Upper lobe of right lung (tissue), 1 donor: ENCODE measurements at regions not wholly inside any gene's neighbourhood (a gene's known extent, or its start where the extent isn't known, plus 50 kb on each side); places are given as distances from the start of the nearest gene placed in this dataset.

Experiments used
- ATAC-seq: fragments of 200-7000 bp; cut with Tn5 transposase; one replicate; pipeline ENCODE4 v1.9.1; 2020; ENCODE audit warnings: mild to moderate bottlenecking, moderate library complexity
- DNase-seq: peaks from one replicate; pipeline ENCODE4 v3.0.0-alpha.2; 2020
- H3K27ac ChIP-seq: fragments of 200-600 bp; one replicate; pipeline ENCODE4 v1.8.0; 2022
- H3K27me3 ChIP-seq: fragments of 200-600 bp; one replicate; pipeline ENCODE4 v1.8.0; 2022; ENCODE audit warnings: mild to moderate bottlenecking
- H3K36me3 ChIP-seq: fragments of 200-600 bp; one replicate; pipeline ENCODE4 v1.8.0; 2022
- H3K4me1 ChIP-seq: fragments of 200-600 bp; one replicate; pipeline ENCODE4 v1.8.0; 2022
- H3K4me3 ChIP-seq: fragments of 200-600 bp; one replicate; pipeline ENCODE4 v1.8.0; 2022; ENCODE audit warnings: mild to moderate bottlenecking
- H3K9me3 ChIP-seq: fragments of 200-600 bp; one replicate; pipeline ENCODE4 v1.8.0; 2022
- intact Hi-C: fragments of 100-400 bp; cut with DNase I; formaldehyde crosslinking; loops from one replicate; pipeline ENCODE4 v1.11.0; 2022
- TF ChIP-seq, protein P1 (sequence below): fragments of 200-600 bp; IDR thresholded peaks from one replicate; pipeline ENCODE4 v1.8.0; 2022; ENCODE audit warnings: antibody characterized with exemption
- donor health status: DM: no; HTN: yes; CAD: no; lungs with severe emphysema.

DNA sequence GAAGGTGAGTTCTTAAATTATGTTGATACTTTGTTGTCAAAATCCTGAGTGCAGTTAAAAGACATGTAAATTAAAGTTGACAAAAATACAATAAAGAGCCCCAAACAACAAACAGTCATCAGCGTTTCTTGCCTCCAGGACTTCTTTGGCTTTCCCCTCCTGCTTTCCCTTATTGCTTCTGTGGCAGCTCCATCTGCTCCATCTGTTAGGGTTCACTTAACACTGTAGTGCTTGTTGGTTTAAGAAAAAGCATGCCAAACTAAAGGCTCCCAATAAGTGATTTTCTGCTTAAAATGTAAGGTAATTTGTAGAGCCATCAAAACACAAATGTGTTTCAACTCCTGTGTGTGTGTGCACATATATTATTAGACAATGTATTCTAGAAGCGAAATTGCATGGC, 254.3 kb upstream of the GNAI1 start:
- no peaks in the 10 kb centered on the region for H3K27me3 ChIP-seq
- TF ChIP-seq, protein P1, sequence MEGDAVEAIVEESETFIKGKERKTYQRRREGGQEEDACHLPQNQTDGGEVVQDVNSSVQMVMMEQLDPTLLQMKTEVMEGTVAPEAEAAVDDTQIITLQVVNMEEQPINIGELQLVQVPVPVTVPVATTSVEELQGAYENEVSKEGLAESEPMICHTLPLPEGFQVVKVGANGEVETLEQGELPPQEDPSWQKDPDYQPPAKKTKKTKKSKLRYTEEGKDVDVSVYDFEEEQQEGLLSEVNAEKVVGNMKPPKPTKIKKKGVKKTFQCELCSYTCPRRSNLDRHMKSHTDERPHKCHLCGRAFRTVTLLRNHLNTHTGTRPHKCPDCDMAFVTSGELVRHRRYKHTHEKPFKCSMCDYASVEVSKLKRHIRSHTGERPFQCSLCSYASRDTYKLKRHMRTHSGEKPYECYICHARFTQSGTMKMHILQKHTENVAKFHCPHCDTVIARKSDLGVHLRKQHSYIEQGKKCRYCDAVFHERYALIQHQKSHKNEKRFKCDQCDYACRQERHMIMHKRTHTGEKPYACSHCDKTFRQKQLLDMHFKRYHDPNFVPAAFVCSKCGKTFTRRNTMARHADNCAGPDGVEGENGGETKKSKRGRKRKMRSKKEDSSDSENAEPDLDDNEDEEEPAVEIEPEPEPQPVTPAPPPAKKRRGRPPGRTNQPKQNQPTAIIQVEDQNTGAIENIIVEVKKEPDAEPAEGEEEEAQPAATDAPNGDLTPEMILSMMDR = no peak
- no peaks in the 10 kb centered on the region for H3K4me1 ChIP-seq
- H3K36me3 ChIP-seq = no peaks in the 10 kb centered on the region
- no peak for ATAC-seq
- no peaks in the 10 kb centered on the region for H3K9me3 ChIP-seq
- intact Hi-C loops = no loop called here
- no peak overlapping the region for H3K4me3 ChIP-seq
- DNase-seq = no peak
- H3K27ac ChIP-seq = no peak overlapping the region

DNA sequence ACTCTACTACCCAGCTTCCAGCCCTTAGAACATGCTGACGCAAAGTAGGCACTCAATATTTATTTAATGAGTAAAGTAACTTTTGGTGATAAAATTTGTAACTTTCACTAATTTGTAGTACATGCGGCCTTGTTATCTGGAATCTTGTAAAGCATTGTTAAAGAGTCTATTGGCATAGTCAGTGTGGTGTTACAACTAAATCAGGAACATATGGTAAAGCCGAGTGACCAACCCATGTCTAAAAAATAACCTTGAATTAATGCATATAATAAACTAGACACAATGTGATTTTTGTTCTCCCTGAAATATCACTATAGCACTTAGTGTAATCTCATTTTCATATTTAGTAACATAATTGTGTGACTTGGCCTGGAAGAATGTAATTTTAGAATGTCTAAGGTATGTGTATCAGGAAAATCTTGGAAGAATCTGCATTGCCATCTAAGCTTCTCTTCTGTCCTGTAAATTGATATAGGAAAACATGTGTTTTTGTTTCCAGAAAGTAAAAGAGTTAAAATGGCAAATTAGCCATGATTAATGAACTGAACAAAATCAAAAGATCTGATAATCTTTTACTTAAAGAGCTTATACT, 256.7 kb upstream of the GNAI1 start:
- no peaks in the 10 kb centered on the region for H3K27me3 ChIP-seq
- DNase-seq (no peak), ATAC-seq (no peak)
- TF ChIP-seq, protein P1 = no peak
- H3K4me3 ChIP-seq = no peak overlapping the region
- H3K4me1 ChIP-seq = no peaks in the 10 kb centered on the region
- no peaks in the 10 kb centered on the region for H3K9me3 ChIP-seq
- H3K36me3 ChIP-seq = no peaks in the 10 kb centered on the region
- no peak overlapping the region for H3K27ac ChIP-seq
- intact Hi-C loops = no loop called here

DNA sequence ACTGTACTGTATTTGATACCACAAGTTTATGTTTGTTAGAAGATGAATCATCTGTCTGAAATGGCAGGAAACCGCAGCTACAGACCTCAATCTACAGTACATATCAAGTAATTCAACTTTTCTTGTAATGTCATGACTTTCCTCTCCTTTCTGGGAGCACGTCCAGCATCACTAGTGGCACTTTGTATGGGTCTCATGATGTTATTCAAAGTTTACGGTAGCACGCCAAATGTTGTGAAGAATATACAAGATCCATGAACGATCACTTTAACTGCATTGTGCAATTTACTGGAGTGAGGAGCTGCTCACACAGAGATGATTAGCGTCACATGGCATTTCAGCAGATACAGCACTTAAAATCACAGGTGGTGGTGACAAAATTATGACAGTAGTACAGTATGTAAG, 257.8 kb upstream of the GNAI1 start:
- intact Hi-C loops = no loop called here
- H3K4me1 ChIP-seq = no peaks in the 10 kb centered on the region
- no peak overlapping the region for H3K4me3 ChIP-seq
- ATAC-seq (no peak), DNase-seq (no peak)
- no peak overlapping the region for H3K27ac ChIP-seq
- H3K9me3 ChIP-seq = no peaks in the 10 kb centered on the region
- TF ChIP-seq, protein P1 = no peak
- no peaks in the 10 kb centered on the region for H3K27me3 ChIP-seq
- no peaks in the 10 kb centered on the region for H3K36me3 ChIP-seq

DNA sequence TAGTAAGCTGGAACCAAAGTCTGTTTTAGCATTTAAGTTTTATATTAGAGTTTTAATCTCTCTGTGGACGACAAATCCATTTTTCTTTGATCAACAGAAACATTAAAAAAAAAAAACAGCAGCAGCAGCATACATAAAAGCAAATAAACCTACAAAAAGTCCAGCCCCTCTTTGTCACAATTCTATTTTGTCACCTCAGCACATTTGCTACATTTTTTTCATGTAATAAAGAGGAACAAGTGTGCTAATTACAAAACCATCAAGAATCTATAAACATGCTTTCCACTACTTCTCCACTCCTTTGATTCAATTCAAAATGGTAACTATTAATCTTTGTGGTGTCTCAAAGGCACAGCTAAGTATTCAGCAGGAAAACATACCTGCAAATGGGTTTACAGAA, 259.8 kb upstream of the GNAI1 start:
- TF ChIP-seq, protein P1 = no peak
- no peak overlapping the region for H3K27ac ChIP-seq
- no peaks in the 10 kb centered on the region for H3K27me3 ChIP-seq
- no peaks in the 10 kb centered on the region for H3K36me3 ChIP-seq
- ATAC-seq (no peak), DNase-seq (no peak)
- intact Hi-C loops = no loop called here
- no peaks in the 10 kb centered on the region for H3K9me3 ChIP-seq
- H3K4me3 ChIP-seq = no peak overlapping the region
- H3K4me1 ChIP-seq = no peaks in the 10 kb centered on the region

DNA sequence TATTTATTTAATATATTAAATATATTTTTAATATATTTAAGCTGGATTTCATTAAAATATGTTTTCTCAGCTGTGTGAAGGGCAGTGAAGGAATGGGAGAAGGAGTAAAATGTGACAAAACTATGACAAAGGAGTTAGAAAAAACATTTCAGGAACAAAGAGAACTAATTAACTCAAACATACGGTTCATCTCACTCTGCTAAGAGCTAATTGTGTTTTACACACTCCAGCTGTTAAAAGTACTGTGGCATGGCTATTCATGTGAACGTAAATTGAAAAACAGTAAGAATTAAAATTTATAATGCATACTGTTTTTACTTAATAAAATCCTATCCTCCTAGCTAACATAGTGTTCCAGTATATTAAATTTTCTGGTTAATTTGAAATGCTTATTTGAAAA, 262.5 kb upstream of the GNAI1 start:
- TF ChIP-seq, protein P1 = no peak
- no peaks in the 10 kb centered on the region for H3K9me3 ChIP-seq
- intact Hi-C loops = no loop called here
- H3K4me1 ChIP-seq = no peaks in the 10 kb centered on the region
- no peak overlapping the region for H3K4me3 ChIP-seq
- no peak overlapping the region for H3K27ac ChIP-seq
- no peaks in the 10 kb centered on the region for H3K36me3 ChIP-seq
- DNase-seq (no peak), ATAC-seq (no peak)
- H3K27me3 ChIP-seq = no peaks in the 10 kb centered on the region

DNA sequence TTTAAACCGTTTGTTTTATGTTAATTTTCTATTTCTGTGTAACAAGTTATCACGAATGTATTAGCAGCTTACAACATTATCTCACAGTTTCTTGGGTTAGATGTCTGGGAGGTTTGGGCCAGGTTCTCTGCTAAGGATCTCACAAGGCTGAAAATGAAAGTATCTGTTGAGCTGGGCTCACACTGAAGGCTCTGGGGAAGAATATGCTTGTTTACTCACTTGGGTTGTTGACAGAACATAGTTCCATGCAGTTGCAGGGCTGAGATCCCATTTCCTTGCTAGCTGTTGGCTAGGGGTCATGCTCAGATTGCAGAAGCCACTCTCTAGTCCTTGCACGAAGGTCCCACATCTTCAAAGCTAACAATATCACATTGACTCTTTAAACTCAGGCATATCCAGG, 266.6 kb upstream of the GNAI1 start:
- Histone ChIP-seq H3K4me3 (no peak overlapping the region), H3K4me1 (no peaks in the 10 kb centered on the region), H3K27me3 (no peaks in the 10 kb centered on the region), H3K36me3 (no peaks in the 10 kb centered on the region), H3K27ac (no peak overlapping the region), H3K9me3 (no peaks in the 10 kb centered on the region)
- DNase-seq = no peak
- no peak for ATAC-seq
- intact Hi-C loops = no loop called here
- TF ChIP-seq, protein P1 = no peak
